Testis (tissue), 2 donors: ENCODE measurements at regions not wholly inside any gene's neighbourhood (a gene's known extent, or its start where the extent isn't known, plus 50 kb on each side); places are given as distances from the start of the nearest gene placed in this dataset.
A peak's percentile ranks its signal among the peaks of the same experiment; 100 is the strongest.
"Not testable (repeated sequence)": the region's sequence is repeated elsewhere in the genome, so short reads cannot be mapped to it uniquely, and the experiment has no call there.

Experiments
- DNase-seq: peaks from one replicate; pipeline ENCODE4 v3.0.0-alpha.2; 2019
- H3K27ac ChIP-seq, 2 donors: fragments of 200-600 bp; sonication (generic); one replicate each; pipeline ENCODE4 v1.5.1; 2019
- H3K27me3 ChIP-seq: fragments of 200-600 bp; sonication (generic); one replicate; pipeline ENCODE4 v1.5.1; 2019
- H3K36me3 ChIP-seq: fragments of 200-600 bp; sonication (generic); one replicate; pipeline ENCODE4 v1.5.1; 2017; ENCODE audit warnings: low read depth; ENCODE audit errors: missing control alignments
- H3K4me1 ChIP-seq: fragments of 200-600 bp; sonication (generic); one replicate; pipeline ENCODE4 v1.5.1; 2019
- H3K4me3 ChIP-seq, 2 donors: fragments of 200-600 bp; sonication (generic); one replicate each; pipeline ENCODE4 v1.5.1; 2017 to 2019
- H3K9me3 ChIP-seq: fragments of 200-600 bp; sonication (generic); one replicate; pipeline ENCODE4 v1.5.1; 2017
- CTCF ChIP-seq, 3 experiments: fragments of 450-650 bp in 2 of 3; fragments of 200-600 bp in 1 of 3; sonication (generic) in 1 of 3; IDR thresholded peaks; one replicate each; pipeline ENCODE4 v1.5.1; 2016 to 2019; ENCODE audit warnings: antibody characterized with exemption in 3 of 3, mild to moderate bottlenecking in 2 of 3, moderate library complexity in 1 of 3
- POLR2A ChIP-seq: fragments of 450-650 bp; IDR thresholded peaks from one replicate; pipeline ENCODE4 v1.6.1; 2017; ENCODE audit warnings: antibody characterized with exemption, mild to moderate bottlenecking, moderate library complexity
- WGBS, 2 donors: methylation state at CpG; one replicate each; pipeline ENCODE4 v1.1.5; 2018; 5-methylcytosine and 5-hydroxymethylcytosine counted together
- intact Hi-C: fragments of 100-400 bp; cut with DNase I; formaldehyde crosslinking; loops from one replicate; pipeline ENCODE4 v1.15.1; 2023; ENCODE audit warnings: low total_unique reads

- WGBS, 2 donors: 38 to 48% methylated on average over 5 of the region's 5 CpGs
- TF ChIP-seq CTCF (IDR thresholded peaks at IDR 0.05): no peak
- TF ChIP-seq POLR2A: no peak
- Histone ChIP-seq H3K9me3 (no peaks in the 10 kb centered on the region), H3K36me3 (no peaks in the 10 kb centered on the region), H3K4me3 (no peak overlapping the region), H3K27me3 (no peaks in the 10 kb centered on the region), H3K4me1 (no peaks in the 10 kb centered on the region), H3K27ac (no peak overlapping the region)
- DNase-seq: no peak
- intact Hi-C loops: no loop called here
These were observed 248.0 kb downstream of the TRIML1 start for GRCh38 chr4:188387179-188387791.

GRCh38 chr4:188391349-188391748, 252.1 kb downstream of the TRIML1 start:
- H3K27me3 ChIP-seq, H3K36me3 ChIP-seq, intact Hi-C loops, H3K4me3 ChIP-seq, H3K4me1 ChIP-seq, H3K27ac ChIP-seq, H3K9me3 ChIP-seq: not testable (repeated sequence)
- peak in 1 of 3 experiments; percentile 7 for TF ChIP-seq CTCF (IDR thresholded peaks at IDR 0.05)
- WGBS, 2 donors: 95 to 96% methylated on average over 8 of the region's 8 CpGs
- DNase-seq: peak; percentile 52

GRCh38 chr4:188396037-188396436, 256.8 kb downstream of the TRIML1 start:
- Histone ChIP-seq H3K27me3 (no peaks in the 10 kb centered on the region), H3K9me3 (no peaks in the 10 kb centered on the region), H3K36me3 (no peaks in the 10 kb centered on the region), H3K4me3 (no peak overlapping the region), H3K27ac (no peak overlapping the region), H3K4me1 (no peaks in the 10 kb centered on the region)
- no peak for DNase-seq
- intact Hi-C loops: no loop called here
- 77 to 86% methylated on average over 5 of the region's 5 CpGs for WGBS, 2 donors
- TF ChIP-seq POLR2A (no peak), CTCF (IDR thresholded peaks at IDR 0.05) (no peak)

GRCh38 chr4:188399834-188400233, 260.6 kb downstream of the TRIML1 start:
- DNase-seq: no peak
- 67 to 76% methylated on average over 6 of the region's 6 CpGs for WGBS, 2 donors
- Histone ChIP-seq H3K9me3 (no peaks in the 10 kb centered on the region), H3K27me3 (no peaks in the 10 kb centered on the region), H3K36me3 (no peaks in the 10 kb centered on the region), H3K27ac (no peak overlapping the region), H3K4me1 (no peaks in the 10 kb centered on the region), H3K4me3 (no peak overlapping the region)
- intact Hi-C loops: no loop called here
- TF ChIP-seq CTCF (IDR thresholded peaks at IDR 0.05) (no peak), POLR2A (no peak)

GRCh38 chr4:188400451-188400850, 261.2 kb downstream of the TRIML1 start:
- no peaks in the 10 kb centered on the region for H3K36me3 ChIP-seq
- intact Hi-C loops: no loop called here
- no peaks in the 10 kb centered on the region for H3K27me3 ChIP-seq
- H3K4me1 ChIP-seq: no peaks in the 10 kb centered on the region
- H3K27ac ChIP-seq: no peak overlapping the region
- TF ChIP-seq POLR2A: no peak
- TF ChIP-seq CTCF (IDR thresholded peaks at IDR 0.05): no peak
- no peak for DNase-seq
- no peaks in the 10 kb centered on the region for H3K9me3 ChIP-seq
- H3K4me3 ChIP-seq: no peak overlapping the region
- WGBS, 2 donors: 29 to 34% methylated on average over 2 of the region's 2 CpGs
